GM12875 (cell line): ENCODE measurements at regions not wholly inside any gene's neighbourhood (a gene's known extent, or its start where the extent isn't known, plus 50 kb on each side); places are given as distances from the start of the nearest gene placed in this dataset.
"Not testable (repeated sequence)": the region's sequence is repeated elsewhere in the genome, so short reads cannot be mapped to it uniquely, and the experiment has no call there.

Source experiments
- H3K4me3 ChIP-seq: one replicate; pipeline ENCODE4 v1.5.1; 2011; ENCODE audit warnings: low read depth, low read length, control low read depth
- TF ChIP-seq, protein P1 (sequence below): IDR thresholded peaks from 2 replicates; pipeline ENCODE4 v1.5.1; 2011; ENCODE audit warnings: low read depth, mild to moderate bottlenecking, control low read depth, inconsistent platforms, low read length, moderate library complexity, borderline replicate concordance; ENCODE audit not compliant: insufficient read depth

DNA sequence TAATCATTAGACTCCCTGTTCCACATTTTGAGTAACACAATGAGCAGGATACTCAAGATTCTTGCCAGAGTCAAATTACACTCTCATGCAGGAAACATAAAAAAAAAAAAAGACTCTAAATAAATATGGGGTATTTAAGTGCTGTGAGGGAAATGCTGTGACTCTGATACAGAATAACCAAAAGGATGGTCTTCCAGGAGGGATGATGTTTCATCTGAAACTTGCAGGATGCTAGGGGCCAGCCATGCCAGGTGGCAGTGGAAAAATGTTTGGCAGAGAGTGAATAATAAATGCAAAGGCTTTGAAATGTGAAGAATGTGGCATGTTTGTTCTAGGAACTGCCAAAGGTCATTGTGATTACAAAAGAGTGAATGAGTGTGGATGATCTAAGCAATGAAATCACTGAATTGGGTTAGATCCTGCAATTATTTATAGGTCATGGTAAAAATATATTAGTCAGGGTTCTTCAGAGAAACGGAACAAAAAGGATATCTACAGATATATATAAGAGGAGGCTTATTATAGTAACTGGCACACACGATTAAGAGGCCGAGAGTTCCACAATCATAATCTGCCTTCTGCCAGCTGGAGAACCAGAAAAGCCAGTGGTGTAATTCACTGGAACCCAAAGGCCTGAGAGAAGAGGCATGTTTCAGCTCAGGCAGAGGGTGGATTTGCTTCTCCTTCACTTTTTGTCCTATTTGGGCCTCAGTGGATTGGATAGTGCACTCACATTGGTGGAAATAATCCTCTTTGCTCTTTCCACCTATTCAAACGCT lies 1832.8 kb upstream of the MIR17HG start:
- TF ChIP-seq, protein P1, sequence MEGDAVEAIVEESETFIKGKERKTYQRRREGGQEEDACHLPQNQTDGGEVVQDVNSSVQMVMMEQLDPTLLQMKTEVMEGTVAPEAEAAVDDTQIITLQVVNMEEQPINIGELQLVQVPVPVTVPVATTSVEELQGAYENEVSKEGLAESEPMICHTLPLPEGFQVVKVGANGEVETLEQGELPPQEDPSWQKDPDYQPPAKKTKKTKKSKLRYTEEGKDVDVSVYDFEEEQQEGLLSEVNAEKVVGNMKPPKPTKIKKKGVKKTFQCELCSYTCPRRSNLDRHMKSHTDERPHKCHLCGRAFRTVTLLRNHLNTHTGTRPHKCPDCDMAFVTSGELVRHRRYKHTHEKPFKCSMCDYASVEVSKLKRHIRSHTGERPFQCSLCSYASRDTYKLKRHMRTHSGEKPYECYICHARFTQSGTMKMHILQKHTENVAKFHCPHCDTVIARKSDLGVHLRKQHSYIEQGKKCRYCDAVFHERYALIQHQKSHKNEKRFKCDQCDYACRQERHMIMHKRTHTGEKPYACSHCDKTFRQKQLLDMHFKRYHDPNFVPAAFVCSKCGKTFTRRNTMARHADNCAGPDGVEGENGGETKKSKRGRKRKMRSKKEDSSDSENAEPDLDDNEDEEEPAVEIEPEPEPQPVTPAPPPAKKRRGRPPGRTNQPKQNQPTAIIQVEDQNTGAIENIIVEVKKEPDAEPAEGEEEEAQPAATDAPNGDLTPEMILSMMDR: no peak
- no peak overlapping the region for H3K4me3 ChIP-seq

DNA sequence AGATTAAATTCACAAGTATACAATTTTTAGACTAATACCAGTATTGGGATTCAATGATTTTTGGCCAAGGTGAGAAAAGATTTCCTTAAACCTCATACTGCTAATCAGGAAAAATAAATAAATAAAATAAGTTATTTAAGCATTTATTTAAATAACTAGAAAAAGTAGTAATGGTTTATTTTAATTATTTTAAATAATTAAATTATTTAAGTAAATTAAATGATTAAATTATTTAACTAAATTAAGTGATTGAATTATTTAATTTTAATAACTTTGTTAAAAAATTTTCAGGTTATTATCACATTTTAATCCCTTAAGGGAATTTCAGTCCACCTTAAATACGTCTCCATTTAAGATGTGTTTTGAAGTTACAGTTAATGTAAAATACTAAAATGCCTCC lies 1831.5 kb upstream of the MIR17HG start:
- TF ChIP-seq, protein P1: no peak
- no peak overlapping the region for H3K4me3 ChIP-seq

DNA sequence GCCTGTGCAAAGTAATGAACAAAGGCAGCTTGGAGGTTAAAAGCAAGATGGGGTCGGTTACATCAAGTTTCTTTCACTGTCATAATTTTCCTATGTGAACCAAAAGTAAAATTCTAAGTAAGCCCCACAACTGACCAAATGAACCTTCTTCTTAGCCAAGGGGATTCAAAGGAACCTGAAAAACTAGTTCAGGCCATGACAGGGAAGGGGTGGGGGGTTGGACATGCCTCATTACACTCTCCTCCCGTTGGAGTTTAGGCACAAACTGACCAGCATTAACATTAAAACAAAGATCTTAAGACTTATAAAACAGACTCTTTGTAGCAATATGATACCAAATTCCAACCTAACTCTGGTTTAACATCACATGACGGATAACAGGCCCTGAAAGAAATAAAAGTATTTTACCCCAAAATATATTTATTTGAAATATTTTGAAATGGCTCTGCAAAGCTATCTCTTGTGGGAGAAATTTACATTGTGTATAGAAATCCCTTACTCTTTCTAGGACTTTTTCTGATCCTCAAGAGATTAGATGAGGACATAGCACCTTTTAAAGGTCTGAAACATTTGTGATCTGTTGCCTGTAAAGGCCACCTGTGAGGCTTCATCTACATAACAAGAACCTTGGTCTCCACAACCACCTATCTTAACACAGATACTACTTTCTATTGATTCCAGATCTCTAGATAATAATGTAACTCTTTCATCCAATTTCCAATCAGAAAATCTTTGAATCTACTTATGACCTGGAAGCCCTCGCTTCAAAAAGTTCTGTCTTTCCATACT lies 1829.0 kb upstream of the MIR17HG start:
- TF ChIP-seq, protein P1: no peak
- H3K4me3 ChIP-seq: no peak overlapping the region

DNA sequence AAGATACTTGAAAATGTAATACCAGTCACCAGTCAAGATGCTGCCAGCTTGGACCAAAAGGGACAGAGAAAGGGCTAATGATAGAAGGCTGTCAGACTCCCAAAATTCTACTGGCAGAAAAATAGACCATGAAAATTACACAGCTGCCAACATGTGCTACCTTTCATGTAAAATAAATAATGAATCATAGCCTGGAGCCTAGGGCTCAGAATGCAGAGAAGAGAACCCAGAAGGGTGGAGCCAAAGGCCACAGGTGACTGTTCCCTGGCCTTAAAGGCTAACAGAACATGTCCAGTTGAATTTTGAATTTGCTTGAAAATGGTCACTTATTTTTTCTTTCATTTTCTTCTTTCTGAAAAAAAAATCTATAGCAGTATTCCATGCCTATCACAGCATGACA lies 1827.0 kb upstream of the MIR17HG start:
- no peak overlapping the region for H3K4me3 ChIP-seq
- TF ChIP-seq, protein P1: no peak

DNA sequence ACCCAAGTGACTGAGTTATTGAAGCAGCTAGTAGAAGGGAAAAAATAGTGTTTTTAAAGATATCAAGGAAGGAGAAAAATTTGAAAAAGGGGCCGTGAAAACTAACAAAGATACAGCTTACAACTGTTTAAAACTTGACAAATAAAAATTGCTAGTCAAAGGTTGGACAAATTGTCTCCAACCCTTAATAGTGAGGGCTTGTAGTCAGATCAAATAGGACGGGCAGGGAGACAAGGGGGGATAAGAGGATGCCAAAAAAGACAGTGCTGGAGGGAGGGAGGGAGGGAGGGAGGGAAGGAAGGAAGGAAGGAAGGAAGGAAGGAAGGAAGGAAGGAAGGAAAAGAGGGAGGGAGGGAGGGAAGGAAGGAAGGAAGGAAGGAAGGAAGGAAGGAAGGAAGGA lies 1825.8 kb upstream of the MIR17HG start:
- not testable (repeated sequence) for H3K4me3 ChIP-seq

DNA sequence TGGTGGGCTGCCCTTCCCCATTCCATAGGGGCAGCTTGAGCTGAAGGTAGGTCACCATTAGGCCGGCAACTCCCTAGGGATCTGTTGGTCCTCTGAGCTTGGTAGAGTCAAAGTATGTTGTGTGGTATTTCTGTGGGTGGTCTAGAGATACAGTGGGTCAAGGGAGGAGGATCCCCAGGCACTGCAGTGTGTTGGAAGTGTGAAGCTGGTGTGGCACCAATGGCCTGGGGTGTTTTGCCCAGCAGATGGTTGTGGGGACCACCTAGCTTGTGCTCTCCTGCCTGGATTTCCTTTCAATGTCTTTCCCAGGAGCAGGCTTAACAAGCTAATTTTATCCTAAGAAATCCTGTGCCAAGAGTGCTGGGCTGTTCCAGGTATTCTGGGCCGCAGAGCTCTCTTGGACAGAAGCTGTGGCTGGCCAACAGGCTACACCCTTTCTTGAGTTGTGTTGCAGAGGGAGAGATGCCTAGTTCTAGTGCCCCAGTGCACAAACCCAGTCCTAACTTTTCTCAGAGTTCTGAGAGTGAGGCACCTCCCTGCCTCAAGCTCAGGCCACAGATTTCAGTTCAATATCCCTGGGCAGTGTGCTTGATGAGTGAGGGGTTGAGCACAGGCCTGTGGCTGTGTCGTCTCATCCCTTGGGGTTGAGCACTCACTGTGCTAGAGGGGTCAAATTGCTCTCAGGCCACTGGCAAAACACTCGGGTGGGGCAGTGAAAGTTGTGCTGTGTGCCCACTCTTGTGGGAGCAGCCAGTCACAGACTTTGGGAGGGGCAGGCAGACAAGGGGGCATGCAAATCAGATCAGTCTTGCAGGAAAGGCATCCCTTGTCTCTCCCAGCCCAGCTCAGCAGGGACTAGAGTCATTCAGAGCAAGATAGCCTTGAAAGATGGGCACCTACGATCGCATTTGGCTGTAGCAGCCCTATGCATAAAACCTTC lies 1806.1 kb upstream of the MIR17HG start:
- TF ChIP-seq, protein P1: no peak

DNA sequence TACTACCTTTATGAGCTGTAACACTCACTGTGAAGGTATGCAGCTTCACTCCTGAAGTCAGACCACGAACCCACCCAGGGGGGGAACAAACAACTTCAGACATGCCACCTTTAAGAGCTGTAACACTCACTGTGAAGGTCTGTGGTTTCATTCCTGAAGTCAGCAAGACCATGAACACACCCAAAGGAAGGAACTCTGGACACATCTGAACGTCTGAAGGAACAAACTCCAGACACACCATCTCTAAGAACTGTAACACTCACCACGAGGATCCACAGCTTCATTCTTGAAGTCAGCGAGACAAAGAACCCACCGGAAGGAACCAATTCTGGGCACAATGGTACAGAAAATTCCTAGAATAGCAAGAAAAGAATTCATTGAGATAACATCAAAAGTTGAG lies 1796.5 kb upstream of the MIR17HG start:
- TF ChIP-seq, protein P1: no peak
- no peak overlapping the region for H3K4me3 ChIP-seq

More for the DNA sequence above, 1806.1 kb upstream of the MIR17HG start:
- no peak overlapping the region for H3K4me3 ChIP-seq
